ENCODE measurements at regions not wholly inside any gene's neighbourhood (a gene's known extent, or its start where the extent isn't known, plus 50 kb on each side); places are given as distances from the start of the nearest gene placed in this dataset.

GRCh38 chr4:102430461-102430910 is 70.7 kb upstream of the NFKB1 start (continued):
- TF ChIP-seq TERF1 (CRISPR knock-in tag; IDR thresholded peaks at IDR 0.05) (no peak), HMGXB4 (CRISPR knock-in tag; IDR thresholded peaks at IDR 0.05; ENCODE audit: borderline replicate concordance in 1 of 2, low read depth in 1 of 2) (no peak; a peak in 1 of 4 replicates)

GRCh38 chr4:102431608-102431961 is 69.6 kb upstream of the NFKB1 start:
- intact Hi-C loops (cut with micrococcal nuclease; ENCODE audit: unreplicated experiment), result loop anchor here (1.0 to 5.0 kb wide), 3 partner anchors 86 to 666 kb away; partner anchors contain the start of genes BDH2 and SLC39A8
- no peak overlapping the region for H3K9ac ChIP-seq (ENCODE audit: insufficient read depth, low read depth, low read length)
- POLR2A ChIA-PET, result no interaction called here
- TF ChIP-seq CBX5 (CRISPR knock-in tag; IDR thresholded peaks at IDR 0.05; ENCODE audit: borderline replicate concordance) (no peak), RFX5 (IDR thresholded peaks at IDR 0.05; ENCODE audit: low read depth, low read length) (no peak), SKIL (CRISPR knock-in tag; IDR thresholded peaks at IDR 0.05; ENCODE audit: borderline replicate concordance) (no peak), ZNF382 (CRISPR knock-in tag; IDR thresholded peaks at IDR 0.05; ENCODE audit: borderline replicate concordance) (no peak), ZNF660 (CRISPR knock-in tag; IDR thresholded peaks at IDR 0.05; ENCODE audit: borderline replicate concordance, low read depth) (no peak), ATAD3A (CRISPR knock-in tag; IDR thresholded peaks at IDR 0.05) (no peak), DDIT3 (CRISPR knock-in tag; IDR thresholded peaks at IDR 0.05) (no peak), PRDM4 (CRISPR knock-in tag; IDR thresholded peaks at IDR 0.05; ENCODE audit: borderline replicate concordance) (no peak), HIC2 (CRISPR knock-in tag; IDR thresholded peaks at IDR 0.05; ENCODE audit: low read depth) (no peak), ZNF598 (CRISPR knock-in tag; IDR thresholded peaks at IDR 0.05; ENCODE audit: borderline replicate concordance) (no peak)
- no peaks in the 10 kb centered on the region for H3K79me2 ChIP-seq (ENCODE audit: insufficient read depth, low read length)
- peak overlapping the region; percentile 74; the same call in 1 of the 2 replicates for H3K4me2 ChIP-seq (ENCODE audit: low read depth, low read length)
- in situ Hi-C loops (cut with HindIII; ENCODE audit: extremely low pct_ligation_motif_present, low pct_unique_long_range_greater_than_20kb), result loop anchor here (10.0 kb wide), 2 partner anchors 583 to 663 kb away; partner anchors contain the start of genes BDH2 and SLC9B1
- no peak overlapping the region for H2AFZ ChIP-seq (ENCODE audit: low read length)
- DNase-seq (ENCODE audit: low spot score), result no peak
- no peaks in the 10 kb centered on the region; a peak in 1 of 5 replicates for H3K27me3 ChIP-seq (ENCODE audit: control insufficient read depth in 1 of 2, insufficient read depth in 2 of 2, low read length in 2 of 2)
- ATAC-seq, result no peak
- no peaks in the 10 kb centered on the region for H3K36me3 ChIP-seq (replicated peaks in 1 of 2; ENCODE audit: control insufficient read depth in 1 of 2, insufficient read depth in 2 of 2, low read length in 2 of 2)
- H3K4me1 ChIP-seq (ENCODE audit: insufficient read depth, low read length), result peaks cover 18% of the 10 kb centered on the region
- no peak for FAIRE-seq
- H4K20me1 ChIP-seq (ENCODE audit: insufficient read depth, low read length), result no peaks in the 10 kb centered on the region
- H3K27ac ChIP-seq (ENCODE audit: extremely low read length, insufficient read depth, low read length), result peak overlapping the region; percentile 49
- peak overlapping the region in 1 of 3 experiments; percentile 63; a peak in 1 of 6 replicates for H3K4me3 ChIP-seq (replicated peaks in 1 of 3; ENCODE audit: insufficient read depth in 1 of 3, low read depth in 2 of 3, low read length in 3 of 3)
- no peaks in the 10 kb centered on the region for H3K9me3 ChIP-seq (ENCODE audit: low read length)
- BruUV-seq (replicated peaks), result no TSS peak
- CTCF ChIA-PET (ENCODE audit: low intra/inter-chr PET ratio, low total read pairs), result interaction anchor here (0.7 to 1.7 kb wide), 7 partner anchors 10 to 578 kb away, joined by 3 to 10 read pairs (median 4); partner anchors contain the start of genes NFKB1 and SLC39A8

Data from HepG2 (cell line).